Fibroblast of gingiva (primary cell): ENCODE measurements at regions not wholly inside any gene's neighbourhood (a gene's known extent, or its start where the extent isn't known, plus 50 kb on each side); places are given as distances from the start of the nearest gene placed in this dataset.
"Not testable (repeated sequence)": the region's sequence is repeated elsewhere in the genome, so short reads cannot be mapped to it uniquely, and the experiment has no call there.

ENCODE experiments used
- DNase-seq: peaks from one replicate; pipeline ENCODE4 v3.0.0-alpha.2; 2011; ENCODE audit warnings: low read depth

- DNase-seq = no peak
Observed at GRCh38 chr21:28074676-28075075, 918.0 kb downstream of the LTN1 start.

DNA sequence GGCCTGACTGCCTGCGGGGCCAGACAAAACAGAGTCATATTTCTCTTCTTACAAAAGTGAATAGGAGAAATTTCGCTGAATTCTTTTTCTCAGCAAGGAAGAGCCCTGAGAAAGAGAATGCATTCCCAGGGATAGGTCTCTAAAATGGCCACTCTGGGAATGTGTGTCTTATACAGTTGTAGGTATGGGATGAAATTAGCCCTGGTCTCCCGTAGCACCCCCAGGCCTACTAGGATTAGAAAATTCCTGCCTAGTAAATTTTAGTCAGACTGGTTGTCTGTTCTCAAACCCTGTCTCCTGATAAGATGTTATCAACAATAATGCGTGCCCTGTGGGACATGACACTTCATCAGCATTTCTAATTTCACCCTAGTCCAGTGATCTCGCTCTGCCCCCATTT lies 920.1 kb downstream of the LTN1 start:
- no peak for DNase-seq

GRCh38 chr21:28069450-28069923 lies 923.2 kb downstream of the LTN1 start:
- DNase-seq = peak; percentile 72

DNA sequence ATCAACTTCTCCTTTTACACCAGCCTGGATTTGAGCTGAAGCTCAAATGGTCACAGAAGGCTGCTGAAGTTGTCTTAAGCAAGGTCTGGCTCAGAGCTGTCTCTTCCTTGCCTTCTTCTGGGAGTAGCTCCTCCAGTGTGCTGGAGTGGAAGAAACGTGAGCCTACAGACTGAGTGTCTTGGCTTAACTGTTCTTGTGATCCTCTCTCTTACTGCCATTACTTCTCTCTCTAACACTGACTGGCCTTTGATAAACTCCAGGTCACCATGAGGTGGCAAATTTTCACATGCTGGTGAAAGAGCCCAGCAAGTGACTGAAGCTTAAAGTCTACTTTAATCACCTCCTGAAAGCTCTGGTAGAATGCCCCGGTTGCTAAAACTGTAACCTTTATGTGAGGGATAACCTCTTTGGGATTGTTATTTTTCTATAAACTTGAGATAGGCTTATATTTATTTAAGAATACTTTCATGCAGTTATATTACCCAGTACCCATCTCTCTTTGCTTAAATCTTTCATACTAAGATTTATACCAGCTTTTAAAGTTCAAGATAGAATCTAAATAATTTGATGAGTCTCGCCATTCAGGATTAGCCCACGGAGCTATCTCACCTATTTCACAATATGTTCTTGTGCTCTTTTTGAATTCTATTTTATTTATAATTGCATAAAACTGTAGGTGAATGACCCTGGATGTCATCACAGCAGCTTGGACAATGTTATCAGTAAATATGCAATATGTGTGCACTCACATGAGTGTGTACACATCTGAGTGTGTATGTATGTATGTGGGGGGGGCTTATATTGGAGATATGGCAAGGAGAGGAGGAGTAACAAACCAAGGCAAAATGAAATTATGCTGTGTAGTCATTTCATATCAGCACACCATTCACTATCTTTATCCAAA lies 924.0 kb downstream of the LTN1 start:
- no peak for DNase-seq

- DNase-seq = no peak
Observed at GRCh38 chr21:28066596-28067387, 925.9 kb downstream of the LTN1 start.

DNA sequence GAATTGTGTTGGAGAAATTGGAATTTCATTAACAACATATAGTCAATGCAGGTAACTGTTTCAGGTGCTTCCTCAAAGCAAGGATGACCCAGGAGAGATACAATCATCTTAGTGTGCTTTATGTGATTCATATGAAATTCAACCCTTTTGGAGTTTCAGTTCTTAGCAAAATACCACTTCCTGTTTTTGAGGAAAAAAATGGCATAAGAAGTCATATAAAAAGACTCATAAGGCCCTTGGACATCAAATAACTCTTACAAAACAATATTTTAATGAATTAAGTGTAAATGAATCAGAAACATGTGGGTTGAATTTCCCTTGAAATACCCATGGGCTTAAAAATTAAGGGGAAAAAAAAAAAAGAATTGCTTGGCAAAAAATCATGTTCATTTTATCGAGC lies 926.6 kb downstream of the LTN1 start:
- DNase-seq = peak; percentile 50

- DNase-seq = no peak
Observed at GRCh38 chr21:28063241-28064216, 929.1 kb downstream of the LTN1 start.

- peak; percentile 13 for DNase-seq
Observed at GRCh38 chr21:28052956-28053355, 939.7 kb downstream of the LTN1 start.

- DNase-seq = peak; percentile 62
Observed at GRCh38 chr21:28051649-28052048, 941.0 kb downstream of the LTN1 start.

GRCh38 chr21:28035692-28036091 lies 957.0 kb downstream of the LTN1 start:
- DNase-seq = not testable (repeated sequence)

DNA sequence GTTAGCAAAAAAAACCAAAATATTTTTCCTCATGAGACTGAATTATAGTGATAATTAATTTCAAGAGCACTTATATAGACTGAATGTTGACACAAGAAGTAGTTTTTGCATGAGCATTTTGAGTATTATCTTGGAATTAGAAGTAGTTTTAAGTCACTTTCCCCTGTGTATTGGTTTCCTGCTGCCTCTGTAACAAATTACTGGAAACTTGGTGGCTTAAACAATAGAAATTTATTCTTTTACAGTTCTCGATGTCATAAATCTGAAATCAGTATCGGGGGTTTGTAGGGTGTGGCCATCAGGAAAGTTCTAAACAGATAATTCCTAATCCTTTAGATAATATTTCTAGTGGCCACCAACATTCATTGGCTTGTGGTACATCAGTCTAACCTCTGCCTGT lies 957.8 kb downstream of the LTN1 start:
- not testable (repeated sequence) for DNase-seq

DNA sequence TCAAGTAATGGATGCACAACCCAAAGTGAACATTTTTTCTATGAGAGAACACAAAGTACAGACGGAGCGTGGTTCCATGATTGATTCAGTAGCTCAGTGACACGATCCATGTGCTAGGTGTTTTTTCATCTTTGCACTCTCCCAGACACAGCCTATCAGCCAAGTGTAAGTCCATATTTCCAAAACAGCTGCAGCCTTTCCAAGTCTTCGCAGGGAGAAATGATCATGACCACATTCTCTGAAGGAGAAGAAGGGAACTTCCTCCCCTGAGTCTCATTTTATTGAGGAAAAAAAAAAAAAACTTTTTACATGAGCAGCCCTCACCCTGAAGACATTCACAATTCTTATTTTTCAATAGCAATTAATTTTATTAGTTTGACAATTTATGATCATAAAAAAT lies 958.3 kb downstream of the LTN1 start:
- DNase-seq = not testable (repeated sequence)

- DNase-seq = not testable (repeated sequence)
Observed at GRCh38 chr21:28032652-28033051, 960.0 kb downstream of the LTN1 start.

GRCh38 chr21:28031066-28031465 lies 961.6 kb downstream of the LTN1 start:
- not testable (repeated sequence) for DNase-seq

GRCh38 chr21:28025111-28025510 lies 967.6 kb downstream of the LTN1 start:
- peak; percentile 67 for DNase-seq

DNA sequence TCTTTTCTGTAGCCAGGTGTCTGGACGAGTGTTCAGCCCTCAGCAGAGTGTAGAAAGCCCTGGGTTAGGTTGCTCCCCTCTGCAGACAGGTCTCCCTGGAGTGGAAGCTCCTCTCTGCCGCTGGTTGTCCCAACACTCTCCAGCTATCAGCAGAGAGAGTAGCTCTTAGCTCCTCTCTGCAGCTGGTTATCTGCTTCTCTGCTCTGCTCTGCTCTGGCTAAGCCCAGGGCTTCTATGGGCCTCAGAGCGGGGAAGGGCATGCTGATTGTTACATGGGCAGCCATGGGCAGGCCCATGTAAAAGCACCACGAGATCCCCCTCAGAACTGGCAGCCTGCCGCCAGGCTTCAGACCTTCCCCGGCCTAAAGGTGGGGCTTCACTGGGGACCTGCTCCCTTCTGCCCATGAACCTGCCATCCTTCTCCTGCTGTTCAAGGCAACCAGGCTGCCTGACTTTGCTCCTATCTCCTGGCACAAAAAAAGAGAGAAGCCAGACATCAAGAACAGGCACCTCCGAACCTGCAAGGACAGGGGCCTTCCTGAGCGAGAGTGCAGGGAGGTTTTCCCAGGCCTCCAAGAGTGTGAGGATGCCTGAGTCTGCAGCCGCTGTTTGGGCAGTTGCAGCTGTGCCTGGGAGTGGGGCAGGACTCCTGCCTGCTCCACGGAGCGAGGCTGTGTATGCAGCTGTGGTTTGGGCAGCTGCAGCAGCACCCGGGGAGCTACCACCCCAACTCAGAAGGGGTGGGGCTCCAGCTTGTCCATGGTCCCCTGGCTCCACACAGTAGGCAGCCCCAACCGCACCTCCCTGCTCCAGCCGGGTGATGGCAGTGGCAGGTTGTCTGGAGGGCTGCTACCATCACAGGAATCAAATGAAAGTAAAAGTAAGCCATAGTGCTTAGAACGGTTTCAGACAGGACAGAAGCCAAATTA lies 973.7 kb downstream of the LTN1 start:
- DNase-seq = peak; percentile 5

- no peak for DNase-seq
Observed at GRCh38 chr21:28018213-28018612, 974.5 kb downstream of the LTN1 start.

DNA sequence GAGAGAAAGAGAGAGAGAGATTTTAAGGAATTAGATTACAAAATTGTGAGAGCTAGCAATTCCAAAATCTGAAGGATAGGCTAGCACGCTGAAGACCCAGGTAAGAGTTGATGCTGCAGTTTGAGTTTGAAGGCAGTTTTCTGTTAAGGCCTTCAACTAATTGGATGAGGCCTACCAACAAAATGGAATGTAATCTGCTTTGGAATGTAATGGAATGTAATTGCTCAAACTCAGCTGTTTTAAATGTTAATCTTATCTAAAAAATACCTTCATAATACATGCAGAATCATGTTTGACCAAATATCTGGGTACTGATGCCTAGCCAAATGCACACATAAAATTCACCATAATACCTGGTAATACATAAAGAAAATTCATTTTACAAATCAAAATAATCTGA lies 976.1 kb downstream of the LTN1 start:
- DNase-seq = no peak

DNA sequence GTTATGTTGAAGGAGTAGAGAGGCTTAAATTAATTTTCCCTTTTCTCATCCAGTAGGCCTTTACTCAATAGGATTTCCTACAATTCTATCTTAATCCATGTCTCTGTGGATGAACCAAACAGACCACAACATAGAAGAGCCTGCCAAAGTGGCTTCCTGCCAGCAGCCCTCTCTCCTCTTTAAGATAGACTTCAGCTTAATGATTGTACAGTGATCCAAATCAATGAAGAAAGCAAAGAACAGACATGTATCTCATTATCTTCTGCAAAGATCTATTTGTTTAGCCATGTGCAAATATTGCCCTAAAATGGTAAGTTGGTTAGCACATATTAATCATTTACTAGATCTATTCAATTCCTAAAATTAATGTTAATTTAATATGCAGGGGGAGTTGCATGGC lies 979.6 kb downstream of the LTN1 start:
- not testable (repeated sequence) for DNase-seq

DNA sequence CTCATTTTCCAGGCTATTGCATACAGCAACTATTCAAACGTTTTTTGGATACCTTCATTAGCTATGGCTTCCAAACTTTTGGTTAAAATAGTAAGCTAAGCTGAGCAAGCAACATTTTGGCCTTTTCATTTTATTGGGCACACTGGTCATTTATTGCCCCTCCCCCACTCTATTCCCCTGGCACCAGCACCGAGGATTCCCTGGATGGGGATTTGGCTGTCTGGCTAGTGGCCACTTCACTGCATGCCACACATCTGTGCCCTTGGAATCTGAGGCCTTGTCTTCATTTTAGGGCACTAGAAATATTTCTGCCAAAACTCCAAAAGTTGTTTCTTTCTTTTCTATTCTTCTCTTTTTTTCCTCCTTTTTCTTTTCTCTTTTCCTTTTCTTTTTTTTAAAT lies 980.7 kb downstream of the LTN1 start:
- not testable (repeated sequence) for DNase-seq

- not testable (repeated sequence) for DNase-seq
Observed at GRCh38 chr21:28008245-28008644, 984.4 kb downstream of the LTN1 start.
